COLO668 (cell line): ENCODE measurements at regions not wholly inside any gene's neighbourhood (a gene's known extent, or its start where the extent isn't known, plus 50 kb on each side); places are given as distances from the start of the nearest gene placed in this dataset.
A peak's percentile ranks its signal among the peaks of the same experiment; 100 is the strongest.

ENCODE experiments used
- DNase-seq: peaks from one replicate; lab custom pipeline; 2025; ENCODE audit not compliant: unreplicated experiment; lab: John Stamatoyannopoulos, UW

DNA sequence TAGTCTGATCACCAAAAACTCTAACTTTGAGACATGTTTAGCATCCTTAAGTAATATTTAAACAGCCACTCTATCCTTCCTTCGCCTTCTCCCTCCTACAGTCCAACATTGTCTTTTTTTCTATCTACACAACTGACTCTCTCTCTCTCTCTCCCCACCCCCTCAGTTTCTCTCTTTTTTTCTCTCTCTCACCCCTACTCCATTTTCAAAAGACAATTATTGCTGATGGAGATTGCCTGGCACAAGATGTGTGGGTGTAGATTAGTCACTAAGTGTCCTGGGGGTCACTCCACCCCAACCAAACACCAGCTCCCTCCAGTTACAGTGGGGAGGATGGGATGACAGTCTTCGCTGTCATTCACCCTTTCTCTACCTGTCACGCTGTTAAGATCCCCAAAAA is 94.5 kb upstream of the NFIA start:
- no peak for DNase-seq

DNA sequence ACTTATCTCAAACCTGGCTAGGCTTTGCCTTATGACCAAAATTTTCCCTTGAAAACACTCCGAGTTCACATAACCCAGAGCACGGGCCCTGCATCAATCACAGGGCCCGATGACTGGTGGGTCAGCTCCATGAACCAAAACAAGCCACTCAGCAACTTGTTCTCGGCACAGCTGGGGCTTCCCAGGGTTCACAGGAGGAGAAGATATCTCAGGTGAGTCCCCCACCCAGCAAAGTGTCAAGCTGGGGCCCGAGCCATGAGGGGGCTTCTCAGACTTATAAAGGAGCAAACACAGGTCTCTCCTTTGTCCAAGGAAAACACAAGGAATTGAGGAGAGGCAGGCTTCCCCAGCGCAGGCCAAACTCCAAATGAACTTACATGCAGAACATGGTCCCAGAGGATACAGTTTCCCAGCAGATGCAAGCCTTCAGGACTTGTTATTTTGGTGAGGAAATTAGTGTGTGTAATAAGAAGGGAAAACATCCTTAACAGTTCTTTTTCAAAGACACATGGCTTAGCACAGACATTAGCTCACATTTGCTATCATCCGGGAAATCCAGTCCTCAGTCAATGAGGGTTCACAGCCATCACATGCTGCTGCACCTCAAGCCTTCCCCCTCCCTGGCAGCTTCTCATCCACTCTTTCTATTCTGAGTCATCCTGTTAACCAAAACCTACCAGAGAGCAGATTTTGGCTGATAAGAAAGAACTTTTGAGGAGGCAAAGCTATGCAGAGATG is 98.1 kb upstream of the NFIA start:
- no peak for DNase-seq

GRCh38 chr1:60983701-60984061 is 98.7 kb upstream of the NFIA start:
- DNase-seq = no peak

GRCh38 chr1:60982539-60982938 is 99.8 kb upstream of the NFIA start:
- no peak for DNase-seq

DNA sequence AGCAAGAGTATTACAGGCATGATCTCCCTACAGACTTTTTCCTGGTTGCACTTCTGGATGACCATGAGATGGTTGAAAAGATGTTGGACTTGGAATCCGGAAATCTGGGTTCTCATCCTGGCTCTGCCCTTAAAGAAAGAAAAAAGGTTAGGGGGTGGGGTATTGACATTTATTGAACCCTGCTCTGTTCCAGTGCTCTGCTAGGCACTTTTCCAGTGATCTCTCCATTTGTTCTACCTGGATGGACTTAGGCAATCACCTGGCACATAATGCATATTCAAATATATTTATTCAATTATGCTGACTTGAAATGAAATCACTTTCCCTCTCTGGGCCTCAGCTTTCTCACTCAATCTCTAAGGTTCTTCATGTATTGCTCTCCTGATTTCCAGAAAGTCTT is 101.0 kb upstream of the NFIA start:
- no peak for DNase-seq

GRCh38 chr1:60978421-60979357 is 103.7 kb upstream of the NFIA start:
- DNase-seq = peak; percentile 63

DNA sequence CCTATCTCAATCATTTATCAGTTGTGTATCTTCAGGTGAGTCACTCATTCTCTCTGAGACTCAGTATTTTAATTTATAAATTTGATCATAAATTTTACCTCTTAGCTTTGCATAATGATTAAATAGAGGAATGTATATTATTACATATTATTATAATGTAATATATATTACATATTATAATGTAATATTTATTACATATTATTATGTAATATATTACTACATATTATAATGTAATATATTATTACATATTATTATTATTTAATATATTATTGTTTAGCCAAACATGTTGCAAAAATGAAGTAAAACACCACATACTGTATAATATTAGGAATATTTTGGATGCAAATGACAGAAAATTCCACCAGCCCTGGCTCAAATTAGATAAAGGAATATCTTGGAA is 104.7 kb upstream of the NFIA start:
- DNase-seq = no peak

DNA sequence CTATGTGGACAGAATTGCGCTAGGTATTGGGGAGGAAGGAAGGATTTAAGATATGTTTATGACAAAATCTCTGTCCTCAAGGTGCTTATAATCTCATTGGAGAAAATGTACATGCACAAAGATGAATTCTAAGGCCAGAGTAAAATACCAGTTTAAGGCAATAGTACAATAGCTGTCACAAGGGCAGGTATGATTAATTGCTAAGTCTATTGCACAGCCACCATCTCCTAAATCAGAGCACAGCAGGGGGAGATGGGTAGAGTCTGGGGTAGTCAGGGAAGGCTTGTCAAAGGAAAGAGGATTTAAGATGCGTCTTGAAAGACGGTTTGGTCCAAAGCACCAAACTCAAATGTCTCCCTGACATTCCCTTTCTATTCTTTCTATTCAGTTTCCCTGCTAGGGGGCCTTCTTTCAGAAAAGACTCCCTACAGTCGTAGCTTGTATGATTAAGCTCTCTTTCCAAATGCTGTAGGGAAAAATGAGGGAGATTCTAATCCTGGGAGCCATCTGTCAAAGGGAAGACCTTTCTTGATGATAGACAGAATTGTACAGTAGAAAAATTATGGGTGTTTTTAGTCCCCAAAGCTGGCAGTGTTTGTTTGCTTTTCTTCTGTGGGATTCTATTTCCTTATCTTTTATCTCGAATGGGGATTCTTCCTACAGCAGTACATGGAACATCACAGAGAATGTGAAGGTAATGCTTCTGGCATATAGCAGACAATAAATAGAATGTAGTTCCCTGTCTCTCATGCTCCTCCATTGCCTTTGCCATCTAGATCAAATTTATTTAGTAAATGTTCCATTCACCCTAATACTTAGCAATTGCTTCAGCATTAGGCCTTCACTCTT is 107.6 kb upstream of the NFIA start:
- DNase-seq = no peak

DNA sequence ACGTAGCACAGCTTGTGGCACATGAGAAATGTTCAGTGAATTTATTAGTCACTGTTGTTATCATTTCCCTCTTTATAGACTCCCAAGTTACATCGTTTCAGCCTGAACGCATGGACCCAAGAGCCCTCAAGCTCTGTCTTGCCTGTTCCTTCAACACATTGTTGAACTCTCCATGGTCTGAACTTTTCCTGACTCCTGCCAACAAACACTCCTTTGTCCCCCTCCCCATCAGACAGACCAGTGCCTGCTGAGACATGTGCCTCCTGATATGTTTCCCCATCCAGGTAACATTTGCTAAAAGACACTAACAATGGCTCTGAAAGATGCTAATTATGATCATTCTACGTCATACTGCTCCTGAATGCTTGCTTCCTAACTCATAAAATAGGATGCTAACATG is 108.7 kb upstream of the NFIA start:
- no peak for DNase-seq

- DNase-seq = no peak
Observed at GRCh38 chr1:60972841-60973364, 109.5 kb upstream of the NFIA start.

DNA sequence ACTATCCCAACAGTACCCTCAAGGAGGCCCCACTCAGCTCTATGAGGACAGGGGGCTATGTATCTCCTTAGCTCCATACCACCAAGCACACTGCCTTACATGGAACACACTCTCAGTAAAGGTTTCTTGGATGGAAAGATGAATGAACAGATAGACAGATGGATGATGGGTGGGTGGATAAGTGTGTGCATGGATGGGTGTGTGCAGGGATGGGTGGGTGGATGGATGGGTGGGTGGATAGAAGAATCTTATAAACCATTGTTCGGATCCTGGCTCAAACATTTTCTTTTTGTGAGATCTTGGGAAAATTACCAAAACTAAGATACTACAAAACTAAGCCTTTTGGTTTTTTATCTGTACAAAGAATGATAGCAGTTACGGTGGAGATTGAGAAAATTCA is 111.0 kb upstream of the NFIA start:
- no peak for DNase-seq

GRCh38 chr1:60969971-60970509 is 112.3 kb upstream of the NFIA start:
- DNase-seq = no peak

GRCh38 chr1:60965280-60965854 is 117.0 kb upstream of the NFIA start:
- DNase-seq = no peak

DNA sequence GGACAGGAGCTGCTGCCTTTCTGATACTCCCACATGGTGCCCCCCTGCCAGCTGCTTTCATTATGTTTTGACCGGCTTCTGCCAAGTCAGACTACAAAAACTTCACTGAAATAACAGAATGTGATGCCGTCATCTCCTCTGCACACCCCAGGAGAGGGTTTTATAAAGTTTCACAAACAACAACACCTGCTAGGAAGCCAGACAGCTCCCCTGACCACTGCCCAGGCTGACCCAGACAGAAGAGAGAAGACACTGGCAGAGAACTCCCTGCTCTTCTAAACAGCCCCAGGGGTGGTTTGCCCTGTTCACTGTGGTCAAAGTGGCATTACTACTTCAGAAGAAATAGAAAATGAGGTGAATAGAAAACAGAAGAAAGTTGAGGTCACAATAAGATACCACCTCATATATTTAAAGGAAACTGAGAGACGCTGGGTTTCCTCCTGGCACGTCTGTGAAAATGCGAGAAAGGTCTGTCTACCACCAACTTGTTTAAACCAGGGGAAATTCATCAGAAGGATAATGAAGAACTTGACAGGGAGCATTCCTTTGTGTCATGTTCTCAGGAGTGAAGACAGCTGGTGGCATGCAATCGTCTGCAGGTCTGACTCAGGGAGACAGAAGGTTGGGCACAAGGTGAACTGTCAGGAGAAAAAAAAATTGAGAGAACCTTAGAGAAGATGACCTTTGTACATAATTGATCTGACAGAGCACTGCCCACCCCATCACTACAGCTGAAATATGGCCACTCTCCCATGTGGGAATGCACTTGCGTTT is 119.0 kb upstream of the NFIA start:
- DNase-seq = no peak

- no peak for DNase-seq
Observed at GRCh38 chr1:60960891-60961461, 121.4 kb upstream of the NFIA start.

- DNase-seq = no peak
Observed at GRCh38 chr1:60959701-60960100, 122.7 kb upstream of the NFIA start.

DNA sequence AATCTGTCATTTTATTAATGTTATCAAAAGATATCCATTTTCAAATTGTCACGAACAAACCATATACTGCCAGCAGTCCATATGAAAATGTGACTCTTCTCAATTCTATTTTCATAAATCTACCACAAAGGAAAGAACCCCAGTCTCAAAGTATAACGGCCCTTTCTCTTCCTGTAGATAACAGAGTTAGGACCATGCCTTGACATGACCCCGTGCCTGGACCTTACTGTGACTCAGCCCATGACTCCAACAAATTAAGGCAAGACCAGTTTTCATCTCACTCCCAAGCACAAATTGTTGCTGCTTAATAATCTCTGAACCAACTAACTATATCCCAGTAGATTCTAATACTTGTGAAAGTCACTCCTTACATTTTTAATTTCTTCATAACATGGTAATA is 124.4 kb upstream of the NFIA start:
- DNase-seq = no peak

GRCh38 chr1:60956520-60956919 is 125.8 kb upstream of the NFIA start:
- no peak for DNase-seq

- DNase-seq = no peak
Observed at GRCh38 chr1:60952612-60953111, 129.7 kb upstream of the NFIA start.
